Heart right ventricle (tissue), 16 donors: ENCODE measurements at regions not wholly inside any gene's neighbourhood (a gene's known extent, or its start where the extent isn't known, plus 50 kb on each side); places are given as distances from the start of the nearest gene placed in this dataset.

Source experiments
- ATAC-seq, 8 donors: fragments of 200-7000 bp; cut with Tn5 transposase; one replicate each; pipeline ENCODE4 v1.9.1; 2020; ENCODE audit warnings: mild to moderate bottlenecking in 8 of 8, moderate library complexity in 8 of 8, moderate number of reproducible peaks in 1 of 8
- DNase-seq, 2 donors: peaks; one replicate each; pipeline ENCODE4 v3.0.0-alpha.2; 2020
- H3K27ac ChIP-seq, 10 donors: fragments of 200-600 bp; sonication (generic) in 2 of 10; one replicate each; pipeline versions ENCODE4 v1.5.0 to v1.8.0; 2020 to 2022; ENCODE audit warnings: mild to moderate bottlenecking in 3 of 10
- H3K27me3 ChIP-seq, 7 donors: fragments of 200-600 bp; one replicate each; pipeline ENCODE4 v1.8.0; 2021 to 2022; ENCODE audit warnings: mild to moderate bottlenecking in 2 of 7
- H3K36me3 ChIP-seq, 9 donors: fragments of 200-600 bp; sonication (generic) in 1 of 9; one replicate each; pipeline versions ENCODE4 v1.5.0 to v1.8.0; 2020 to 2022; ENCODE audit warnings: mild to moderate bottlenecking in 2 of 9
- H3K4me1 ChIP-seq, 9 donors: fragments of 200-600 bp; sonication (generic) in 1 of 9; one replicate each; pipeline versions ENCODE4 v1.5.0 to v1.8.0; 2020 to 2022; ENCODE audit warnings: mild to moderate bottlenecking in 4 of 9
- H3K4me3 ChIP-seq, 10 donors: fragments of 200-600 bp; sonication (generic) in 2 of 10; one replicate each; pipeline versions ENCODE4 v1.5.0 to v1.8.0; 2020 to 2022; ENCODE audit warnings: mild to moderate bottlenecking in 7 of 10, moderate library complexity in 2 of 10
- H3K9me3 ChIP-seq, 11 donors: fragments of 200-600 bp in 10 of 11; sonication (generic) in 2 of 11; one replicate each; pipeline versions ENCODE4 v1.5.0 to v1.8.0; 2013 to 2022; ENCODE audit warnings: mild to moderate bottlenecking in 2 of 11, control low read depth in 1 of 11, moderate library complexity in 1 of 11
- CTCF ChIP-seq, 9 donors: fragments of 200-600 bp; sonication (generic) in 2 of 9; IDR thresholded peaks; one replicate each; pipeline versions ENCODE4 v1.5.0 to v1.8.0; 2021 to 2022; ENCODE audit warnings: antibody characterized with exemption in 9 of 9, mild to moderate bottlenecking in 5 of 9, moderate library complexity in 1 of 9
- WGBS, 2 donors: extraction: QIAGEN DNeasy Blood & Tissue Kit; methylation state at CpG; one replicate each; pipeline ENCODE4 v1.1.7; 2013; ENCODE audit warnings: inconsistent platforms in 1 of 2; 5-methylcytosine and 5-hydroxymethylcytosine counted together
- intact Hi-C, 10 donors: fragments of 100-400 bp; cut with DNase I; formaldehyde crosslinking; loops; one replicate each; pipeline versions ENCODE4 v1.11.1 to v1.14.2; 2022
- donor health status: Arrhythmogenic right ventricular cardiomyopathy.
- donor health status: ischemic (EF 13 %, LVEDD 7.1; RV severe dilation, severe dysfunction).
- donor health status: healthy with polysubstance abuse.
- donor health status: DM: no; HTN: yes; CAD: no.
- donor health status: DM: no; HTN: no; CAD: no.
- donor health status: ischemic (EF 25% LVEDD 6.9; RV normal size, moderate dysfunction).
- donor health status: ischemic (EF 25% LVEDD 5.7; RV mildly dilated, moderate dysfunction).
- donor health status: healthy.
- donor health status: DM: yes; HTN: yes; CAD: no.
- donor health status: Ischemic cardiomyopathy.
- donor health status: ischemic (EF 35%, LVEDD 5.7; RV mildly dilated, moderate dysfunction).
- donor health status: nonischemic (EF 11% LVEDD 7.7; RV severe dilation, severe dysfunction).
- donor health status: DM: yes; HTN: yes; CAD: no.
- donor health status: PGD.
- donor health status: ischemic (EF 29% LVEDD 5.4; RV normal size, mild dysfunction).
- donor health status: nonischemic (EF 23%, LVEDD 6.1; RV moderate dilation, normal function).

- Histone ChIP-seq H3K4me3 (no peak overlapping the region), H3K4me1 (peaks cover 0 to 19% (median 0%) of the 10 kb centered on the region in 9 donors), H3K9me3 (no peaks in the 10 kb centered on the region), H3K36me3 (no peaks in the 10 kb centered on the region), H3K27me3 (no peaks in the 10 kb centered on the region), H3K27ac (peak overlapping the region in 1 of 10 donors; percentile 70)
- ATAC-seq = no peak
- no peak for TF ChIP-seq CTCF (IDR thresholded peaks at IDR 0.05)
- intact Hi-C loops = no loop called here
- no peak for DNase-seq
- 92 to 93% methylated on average over 1 of the region's 1 CpG for WGBS, 2 donors
Observed at GRCh38 chr6:74607468-74607867, 598.4 kb downstream of the COL12A1 start.

GRCh38 chr6:74606582-74607071 is 599.2 kb downstream of the COL12A1 start:
- intact Hi-C loops = no loop called here
- 66 to 83% methylated on average over 3 of the region's 3 CpGs for WGBS, 2 donors

DNA sequence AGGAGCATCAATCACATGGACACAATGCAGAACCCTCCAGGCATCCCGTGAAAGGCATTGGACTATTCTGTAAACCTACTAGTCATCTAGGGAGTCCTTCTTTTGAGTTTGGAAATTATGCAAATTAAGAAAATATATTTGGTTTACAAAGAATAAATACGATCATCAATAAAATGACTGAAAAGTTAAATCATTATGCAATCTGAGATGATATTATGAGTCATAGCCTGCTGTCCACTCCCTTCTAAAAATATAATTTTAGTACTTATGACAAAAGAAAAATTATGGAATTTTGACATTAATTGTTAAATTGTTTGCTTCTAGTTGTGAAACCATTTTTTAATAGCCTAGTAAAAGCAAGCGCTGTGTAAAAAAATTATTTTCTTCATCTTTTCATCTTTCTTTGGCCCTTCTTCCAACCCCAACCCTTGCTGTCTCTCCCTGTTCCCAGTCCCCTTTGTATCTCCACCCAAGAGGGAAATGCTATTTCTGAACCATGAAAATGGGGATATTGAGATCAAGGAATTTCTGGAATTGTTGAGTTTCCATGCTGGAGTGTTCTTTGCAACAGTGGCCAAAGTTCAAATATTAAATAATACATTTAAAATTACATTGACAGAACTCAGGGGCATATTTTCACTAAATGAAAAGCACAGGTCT is 599.8 kb downstream of the COL12A1 start:
- peak overlapping the region in 5 of 10 donors; percentile 41 to 70 (median 45) for H3K27ac ChIP-seq
- WGBS, 2 donors = 84 to 88% methylated on average over 3 of the region's 3 CpGs
- ATAC-seq = peak in 1 of 8 donors; percentile 27

More at GRCh38 chr6:74606582-74607071, 599.2 kb downstream of the COL12A1 start:
- no peak for TF ChIP-seq CTCF (IDR thresholded peaks at IDR 0.05)
- no peaks in the 10 kb centered on the region for H3K36me3 ChIP-seq
- no peaks in the 10 kb centered on the region for H3K27me3 ChIP-seq
- H3K9me3 ChIP-seq = no peaks in the 10 kb centered on the region
- ATAC-seq (peak in 7 of 8 donors; percentile 51 to 96 (median 81)), DNase-seq (no peak)
- H3K4me3 ChIP-seq = no peak overlapping the region
- H3K4me1 ChIP-seq = peaks cover 0 to 19% (median 0%) of the 10 kb centered on the region in 9 donors
- peak overlapping the region in 5 of 10 donors; percentile 41 to 70 (median 54) for H3K27ac ChIP-seq

GRCh38 chr6:74604279-74604678 is 601.6 kb downstream of the COL12A1 start:
- ATAC-seq (no peak), DNase-seq (no peak)
- Histone ChIP-seq H3K27ac (no peak overlapping the region), H3K27me3 (no peaks in the 10 kb centered on the region), H3K4me1 (peaks cover 0 to 12% (median 0%) of the 10 kb centered on the region in 9 donors), H3K4me3 (no peak overlapping the region), H3K9me3 (no peaks in the 10 kb centered on the region), H3K36me3 (no peaks in the 10 kb centered on the region)
- no peak for TF ChIP-seq CTCF (IDR thresholded peaks at IDR 0.05)
- intact Hi-C loops = no loop called here
- 91% methylated on average over 3 of the region's 3 CpGs for WGBS, 2 donors

More for the DNA sequence above, 599.8 kb downstream of the COL12A1 start:
- intact Hi-C loops = no loop called here
- DNase-seq = no peak
- Histone ChIP-seq H3K9me3 (no peaks in the 10 kb centered on the region), H3K4me3 (no peak overlapping the region), H3K4me1 (peaks cover 0 to 19% (median 0%) of the 10 kb centered on the region in 9 donors), H3K36me3 (no peaks in the 10 kb centered on the region), H3K27me3 (no peaks in the 10 kb centered on the region)
- no peak for TF ChIP-seq CTCF (IDR thresholded peaks at IDR 0.05)
